ENCODE measurements at regions not wholly inside any gene's neighbourhood (a gene's known extent, or its start where the extent isn't known, plus 50 kb on each side); places are given as distances from the start of the nearest gene placed in this dataset.

GRCh38 chr4:140268186-140268841 lies 105.1 kb upstream of the SCOC start:
- TF ChIP-seq CTCF (conservative IDR thresholded peaks at IDR 0.05; ENCODE audit: control insufficient read depth, insufficient read depth, low read depth, low read length): no peak
- no peak overlapping the region for H3K4me3 ChIP-seq (ENCODE audit: control insufficient read depth, low read depth, low read length)
- no peak for DNase-seq (ENCODE audit: low read depth)

- DNase-seq (ENCODE audit: low read depth): no peak
- H3K4me3 ChIP-seq (ENCODE audit: control insufficient read depth, low read depth, low read length): no peak overlapping the region
- no peak for TF ChIP-seq CTCF (conservative IDR thresholded peaks at IDR 0.05; ENCODE audit: control insufficient read depth, insufficient read depth, low read depth, low read length)
These were observed 105.9 kb upstream of the SCOC start for GRCh38 chr4:140267576-140267975.

- no peak for TF ChIP-seq CTCF (conservative IDR thresholded peaks at IDR 0.05; ENCODE audit: control insufficient read depth, insufficient read depth, low read depth, low read length)
- peak; percentile 77 for DNase-seq (ENCODE audit: low read depth)
- H3K4me3 ChIP-seq (ENCODE audit: control insufficient read depth, low read depth, low read length): no peak overlapping the region
These were observed 106.4 kb upstream of the SCOC start for GRCh38 chr4:140266958-140267568.

- DNase-seq (ENCODE audit: low read depth): peak; percentile 87
- no peak for TF ChIP-seq CTCF (conservative IDR thresholded peaks at IDR 0.05; ENCODE audit: control insufficient read depth, insufficient read depth, low read depth, low read length)
- no peak overlapping the region for H3K4me3 ChIP-seq (ENCODE audit: control insufficient read depth, low read depth, low read length)
These were observed 106.2 kb upstream of the MAML3 start for GRCh38 chr4:140260227-140260626.

- DNase-seq (ENCODE audit: low read depth): no peak
- H3K4me3 ChIP-seq (ENCODE audit: control insufficient read depth, low read depth, low read length): no peak overlapping the region
- no peak for TF ChIP-seq CTCF (conservative IDR thresholded peaks at IDR 0.05; ENCODE audit: control insufficient read depth, insufficient read depth, low read depth, low read length)
These were observed 104.5 kb upstream of the MAML3 start for GRCh38 chr4:140258476-140258875.

GRCh38 chr4:140257461-140258305 lies 103.7 kb upstream of the MAML3 start:
- DNase-seq (ENCODE audit: low read depth): peak; percentile 53
- no peak overlapping the region for H3K4me3 ChIP-seq (ENCODE audit: control insufficient read depth, low read depth, low read length)
- no peak for TF ChIP-seq CTCF (conservative IDR thresholded peaks at IDR 0.05; ENCODE audit: control insufficient read depth, insufficient read depth, low read depth, low read length)
